Endothelial cell of umbilical vein (primary cell): ENCODE measurements at regions not wholly inside any gene's neighbourhood (a gene's known extent, or its start where the extent isn't known, plus 50 kb on each side); places are given as distances from the start of the nearest gene placed in this dataset.

ENCODE experiments used
- CTCF ChIP-seq, 2 donors: IDR thresholded peaks; 1 replicate in 1 of 2; 2 replicates in 1 of 2; pipeline ENCODE4 v1.5.1; 2011; ENCODE audit warnings: low read length in 2 of 2, mild to moderate bottlenecking in 2 of 2, moderate library complexity in 2 of 2, control low read depth in 1 of 2, inconsistent platforms in 1 of 2, low read depth in 1 of 2; ENCODE audit not compliant: insufficient read depth in 1 of 2; ENCODE audit errors: extremely low read depth in 1 of 2
- EZH2 ChIP-seq: IDR thresholded peaks from 2 replicates; pipeline ENCODE4 v1.6.1; 2012; ENCODE audit warnings: borderline replicate concordance, low read depth, mild to moderate bottlenecking, moderate library complexity, low read length, inconsistent platforms; ENCODE audit not compliant: severe bottlenecking
- MAX ChIP-seq: IDR thresholded peaks from 2 replicates; pipeline ENCODE4 v1.6.1; 2011; ENCODE audit not compliant: insufficient read depth, insufficient read length
- MYC ChIP-seq: IDR thresholded peaks from one replicate; pipeline ENCODE4 v1.6.1; 2011; ENCODE audit warnings: mild to moderate bottlenecking, low read depth, low read length
- POLR2A ChIP-seq: IDR thresholded peaks from 2 replicates; pipeline ENCODE4 v1.6.1; 2012; ENCODE audit warnings: low read depth, mild to moderate bottlenecking, control low read depth, low read length
- POLR2AphosphoS5 ChIP-seq: IDR thresholded peaks from 2 replicates; pipeline ENCODE4 v1.6.1; 2012; ENCODE audit warnings: low read depth, mild to moderate bottlenecking, control low read depth, low read length, moderate library complexity; ENCODE audit not compliant: insufficient read depth

- no peak for TF ChIP-seq POLR2AphosphoS5
- TF ChIP-seq POLR2A = no peak
- TF ChIP-seq EZH2 = no peak
- TF ChIP-seq CTCF (IDR thresholded peaks at IDR 0.05; ENCODE audit: extremely low read depth in 1 of 2, insufficient read depth in 1 of 2, low read depth in 1 of 2, low read length in 2 of 2) = no peak
- TF ChIP-seq MYC = no peak
- no peak for TF ChIP-seq MAX
Measured at GRCh38 chr13:102933122-102933521, 87.3 kb downstream of the ERCC5 start.
